ENCODE measurements at regions not wholly inside any gene's neighbourhood (a gene's known extent, or its start where the extent isn't known, plus 50 kb on each side); places are given as distances from the start of the nearest gene placed in this dataset.
A peak's percentile ranks its signal among the peaks of the same experiment; 100 is the strongest.

DNA sequence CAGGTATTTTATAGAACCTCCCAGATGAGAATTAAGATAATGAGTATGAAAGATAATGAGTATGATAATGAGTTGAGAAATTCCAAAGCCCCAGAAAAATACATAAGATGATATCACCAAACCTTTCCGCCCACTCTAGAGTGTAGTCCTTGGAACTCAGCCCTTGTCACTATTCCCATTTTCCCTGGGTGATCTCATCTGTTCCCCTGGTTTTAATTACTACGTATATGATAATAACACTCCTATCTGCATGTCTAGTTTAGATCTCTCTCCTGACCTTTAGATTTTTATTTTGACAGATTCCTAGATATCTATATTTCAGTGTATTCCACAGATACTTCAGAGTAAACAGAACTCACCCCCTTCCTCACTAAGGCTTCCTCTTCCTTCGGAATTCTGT is 51.0 kb upstream of the ASIP start:
- Histone ChIP-seq H3K4me1 (ENCODE audit: control insufficient read depth in 2 of 2, insufficient read depth in 2 of 2, low read length in 2 of 2) (no peaks in the 10 kb centered on the region), H3K4me3 (ENCODE audit: low read length) (no peak overlapping the region), H3K36me3 (ENCODE audit: control insufficient read depth in 2 of 3, insufficient read depth in 3 of 3, low read length in 3 of 3) (no peaks in the 10 kb centered on the region), H3K27me3 (ENCODE audit: control insufficient read depth in 2 of 2, insufficient read depth in 2 of 2, low read length in 2 of 2) (no peaks in the 10 kb centered on the region), H3K9me3 (ENCODE audit: control insufficient read depth in 2 of 3, low read length in 3 of 3) (no peaks in the 10 kb centered on the region), H3K27ac (ENCODE audit: low read depth, low read length) (no peak overlapping the region)
- ATAC-seq (no peak), DNase-seq (no peak)
- ChIA-PET POLR2A (no interaction called here), CTCF (interaction anchor here (0.5 to 1.5 kb wide), 4 partner anchors 10 to 579 kb away, joined by 3 to 5 read pairs (median 4); no protein-coding TSS in a partner anchor)
- no peak overlapping the region for H3K4me3 Mint-ChIP-seq
- H3K27me3 Mint-ChIP-seq: peaks cover 0 to 51% (median 7%) of the 10 kb centered on the region in 5 donors
- H3K36me3 Mint-ChIP-seq: no peaks in the 10 kb centered on the region
- H3K9me3 Mint-ChIP-seq: no peaks in the 10 kb centered on the region
- H3K27ac Mint-ChIP-seq: no peak overlapping the region
- peaks cover 0 to 9% (median 0%) of the 10 kb centered on the region in 7 donors for H3K4me1 Mint-ChIP-seq
- intact Hi-C loops (cut with micrococcal nuclease): loop anchor here (1.0 to 2.0 kb wide), 4 partner anchors 113 to 579 kb away; partner anchors contain the start of gene AHCY (in 2 of the 2)

DNA sequence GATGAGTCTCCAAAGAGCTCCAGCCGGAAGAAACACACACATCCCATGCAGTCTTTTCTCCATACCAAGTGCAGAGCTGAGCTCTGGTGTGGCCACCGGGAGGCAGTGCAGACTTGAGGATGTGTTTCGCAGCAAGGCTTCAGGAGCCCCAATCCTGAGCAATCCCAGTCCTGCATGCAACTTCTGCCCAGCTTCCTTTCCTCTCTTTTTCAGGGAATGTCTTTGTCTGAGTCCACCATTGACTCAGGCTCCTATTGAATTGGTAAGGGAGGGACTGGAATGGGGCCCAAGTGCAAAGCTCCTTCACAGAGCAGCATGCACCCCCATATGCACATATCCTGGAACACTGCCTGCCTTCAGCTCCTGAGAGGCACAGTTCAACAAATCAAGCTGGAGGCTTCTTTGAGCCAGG is 50.5 kb upstream of the ASIP start:
- Histone ChIP-seq H3K27ac (ENCODE audit: low read depth, low read length) (no peak overlapping the region), H3K4me1 (ENCODE audit: control insufficient read depth in 2 of 2, insufficient read depth in 2 of 2, low read length in 2 of 2) (no peaks in the 10 kb centered on the region), H3K4me3 (ENCODE audit: low read length) (no peak overlapping the region), H3K9me3 (ENCODE audit: control insufficient read depth in 2 of 3, low read length in 3 of 3) (no peaks in the 10 kb centered on the region), H3K27me3 (ENCODE audit: control insufficient read depth in 2 of 2, insufficient read depth in 2 of 2, low read length in 2 of 2) (no peaks in the 10 kb centered on the region), H3K36me3 (ENCODE audit: control insufficient read depth in 2 of 3, insufficient read depth in 3 of 3, low read length in 3 of 3) (no peaks in the 10 kb centered on the region)
- Mint-ChIP-seq H3K4me3 (no peak overlapping the region), H3K27ac (no peak overlapping the region), H3K27me3 (peaks cover 0 to 50% (median 6%) of the 10 kb centered on the region in 5 donors), H3K9me3 (no peaks in the 10 kb centered on the region), H3K4me1 (peaks cover 0 to 12% (median 0%) of the 10 kb centered on the region in 7 donors), H3K36me3 (no peaks in the 10 kb centered on the region)
- ChIA-PET POLR2A (no interaction called here), CTCF (interaction anchor here (0.5 to 1.5 kb wide), 5 partner anchors 10 to 579 kb away, joined by 3 to 6 read pairs (median 4); no protein-coding TSS in a partner anchor)
- intact Hi-C loops (cut with micrococcal nuclease): loop anchor here (1.0 to 2.0 kb wide), 4 partner anchors 112 to 578 kb away; partner anchors contain the start of gene AHCY (in 2 of the 2)
- DNase-seq: peak in 6 of 9 donors; percentile 12 to 38 (median 28)
- ATAC-seq: peak; percentile 60

All from naive thymus-derived CD4-positive, alpha-beta T cell (primary cell).